ENCODE measurements at regions not wholly inside any gene's neighbourhood (a gene's known extent, or its start where the extent isn't known, plus 50 kb on each side); places are given as distances from the start of the nearest gene placed in this dataset.
"Not testable (repeated sequence)": the region's sequence is repeated elsewhere in the genome, so short reads cannot be mapped to it uniquely, and the experiment has no call there.

DNA sequence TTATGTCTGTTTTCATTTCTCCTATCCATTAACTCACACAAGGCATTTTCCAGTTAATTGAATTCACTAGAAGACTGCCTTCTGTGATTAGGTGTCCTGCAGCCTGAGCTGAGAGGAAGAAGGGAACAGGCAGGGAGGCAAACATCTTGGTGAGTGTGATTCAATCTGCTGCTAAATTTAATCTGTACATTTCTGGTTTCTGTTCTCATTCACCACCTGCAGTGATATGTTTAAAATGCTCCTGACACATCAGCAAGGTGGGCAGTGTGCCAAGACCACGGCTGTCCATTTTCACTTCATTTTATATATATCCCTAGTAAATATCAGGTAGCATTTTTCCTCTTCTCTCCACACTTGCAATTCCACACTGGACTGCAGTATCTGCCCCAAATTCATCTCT lies 416.5 kb downstream of the TMEM135 start:
- no peak overlapping the region for H3K9ac ChIP-seq (ENCODE audit: low read depth in 1 of 2, low read length in 2 of 2)
- H3K9me3 ChIP-seq (ENCODE audit: control insufficient read depth in 4 of 4, low read length in 3 of 4): no peaks in the 10 kb centered on the region
- no peaks in the 10 kb centered on the region for H3K27me3 ChIP-seq (ENCODE audit: control insufficient read depth in 4 of 4, insufficient read depth in 4 of 4, low read length in 3 of 4)
- WGBS: 31% methylated on average over 1 of the region's 1 CpG
- H3K4me3 ChIP-seq (ENCODE audit: low read depth in 1 of 3, low read length in 3 of 3): no peak overlapping the region
- H3K27ac ChIP-seq (ENCODE audit: low read depth in 1 of 2, low read length in 2 of 2): no peak overlapping the region
- no peak for DNase-seq (ENCODE audit: low spot score)
- TF ChIP-seq NR2F2 (IDR thresholded peaks at IDR 0.05) (no peak), RAD21 (IDR thresholded peaks at IDR 0.05) (no peak), YY1 (IDR thresholded peaks at IDR 0.05) (no peak), HNF4A (conservative IDR thresholded peaks at IDR 0.05) (no peak)
- TF ChIP-seq, protein P1, sequence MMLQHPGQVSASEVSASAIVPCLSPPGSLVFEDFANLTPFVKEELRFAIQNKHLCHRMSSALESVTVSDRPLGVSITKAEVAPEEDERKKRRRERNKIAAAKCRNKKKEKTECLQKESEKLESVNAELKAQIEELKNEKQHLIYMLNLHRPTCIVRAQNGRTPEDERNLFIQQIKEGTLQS (IDR thresholded peaks at IDR 0.05): no peak
- TF ChIP-seq, protein P2, sequence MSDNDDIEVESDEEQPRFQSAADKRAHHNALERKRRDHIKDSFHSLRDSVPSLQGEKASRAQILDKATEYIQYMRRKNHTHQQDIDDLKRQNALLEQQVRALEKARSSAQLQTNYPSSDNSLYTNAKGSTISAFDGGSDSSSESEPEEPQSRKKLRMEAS (IDR thresholded peaks at IDR 0.05): no peak
- no peaks in the 10 kb centered on the region for H3K4me1 ChIP-seq (ENCODE audit: control insufficient read depth in 4 of 4, insufficient read depth in 4 of 4, low read length in 3 of 4)
- peaks cover 0 to 2% (median 0%) of the 10 kb centered on the region in 4 donors for H3K36me3 ChIP-seq (ENCODE audit: control insufficient read depth in 4 of 4, insufficient read depth in 3 of 4, low read depth in 1 of 4, low read length in 3 of 4)

DNA sequence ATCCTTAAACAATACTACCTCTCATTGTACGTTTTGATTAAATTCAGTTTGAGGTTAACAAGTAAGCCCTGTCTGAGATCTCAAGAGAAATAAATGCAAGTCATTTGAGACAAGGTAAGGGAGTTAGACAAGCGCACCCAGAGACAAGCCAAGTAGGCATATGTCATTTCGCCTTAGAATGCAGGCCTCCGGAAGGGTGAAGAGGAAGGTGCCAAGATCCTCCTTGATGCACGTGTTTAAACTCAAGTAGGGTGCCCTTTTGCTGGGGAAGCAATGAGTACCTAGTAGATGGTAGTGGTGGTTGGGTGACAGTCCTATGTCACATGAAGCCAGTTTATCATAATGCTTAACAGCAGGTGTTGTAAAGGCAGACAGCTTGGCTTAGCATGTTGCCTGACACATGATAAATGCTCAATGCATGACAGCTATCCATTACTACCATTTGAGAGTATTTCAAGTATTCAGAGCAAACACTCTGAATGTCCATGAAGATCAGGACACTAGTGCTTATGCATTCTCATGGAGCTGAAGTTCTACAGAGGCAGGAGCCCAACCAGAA lies 415.9 kb downstream of the TMEM135 start:
- 87% methylated on average over 5 of the region's 5 CpGs for WGBS
- H3K9me3 ChIP-seq (ENCODE audit: control insufficient read depth in 4 of 4, low read length in 3 of 4): no peaks in the 10 kb centered on the region
- H3K27me3 ChIP-seq (ENCODE audit: control insufficient read depth in 4 of 4, insufficient read depth in 4 of 4, low read length in 3 of 4): no peaks in the 10 kb centered on the region
- no peaks in the 10 kb centered on the region for H3K4me1 ChIP-seq (ENCODE audit: control insufficient read depth in 4 of 4, insufficient read depth in 4 of 4, low read length in 3 of 4)
- H3K36me3 ChIP-seq (ENCODE audit: control insufficient read depth in 4 of 4, insufficient read depth in 3 of 4, low read depth in 1 of 4, low read length in 3 of 4): peaks cover 0 to 2% (median 0%) of the 10 kb centered on the region in 4 donors
- H3K27ac ChIP-seq (ENCODE audit: low read depth in 1 of 2, low read length in 2 of 2): no peak overlapping the region
- no peak overlapping the region for H3K9ac ChIP-seq (ENCODE audit: low read depth in 1 of 2, low read length in 2 of 2)
- H3K4me3 ChIP-seq (ENCODE audit: low read depth in 1 of 3, low read length in 3 of 3): no peak overlapping the region
- TF ChIP-seq JUND (IDR thresholded peaks at IDR 0.05) (no peak), GABPA (IDR thresholded peaks at IDR 0.05 in 1 of 2, conservative IDR thresholded peaks at IDR 0.05 in 1 of 2) (no peak), TAF1 (conservative IDR thresholded peaks at IDR 0.05) (no peak), FOXA1 (IDR thresholded peaks at IDR 0.05) (no peak), NR2F2 (IDR thresholded peaks at IDR 0.05) (no peak), HNF4A (conservative IDR thresholded peaks at IDR 0.05) (no peak), RAD21 (IDR thresholded peaks at IDR 0.05) (no peak), HNF4G (IDR thresholded peaks at IDR 0.05) (no peak), YY1 (IDR thresholded peaks at IDR 0.05) (no peak), RXRA (IDR thresholded peaks at IDR 0.05) (no peak)
- TF ChIP-seq, protein P3, sequence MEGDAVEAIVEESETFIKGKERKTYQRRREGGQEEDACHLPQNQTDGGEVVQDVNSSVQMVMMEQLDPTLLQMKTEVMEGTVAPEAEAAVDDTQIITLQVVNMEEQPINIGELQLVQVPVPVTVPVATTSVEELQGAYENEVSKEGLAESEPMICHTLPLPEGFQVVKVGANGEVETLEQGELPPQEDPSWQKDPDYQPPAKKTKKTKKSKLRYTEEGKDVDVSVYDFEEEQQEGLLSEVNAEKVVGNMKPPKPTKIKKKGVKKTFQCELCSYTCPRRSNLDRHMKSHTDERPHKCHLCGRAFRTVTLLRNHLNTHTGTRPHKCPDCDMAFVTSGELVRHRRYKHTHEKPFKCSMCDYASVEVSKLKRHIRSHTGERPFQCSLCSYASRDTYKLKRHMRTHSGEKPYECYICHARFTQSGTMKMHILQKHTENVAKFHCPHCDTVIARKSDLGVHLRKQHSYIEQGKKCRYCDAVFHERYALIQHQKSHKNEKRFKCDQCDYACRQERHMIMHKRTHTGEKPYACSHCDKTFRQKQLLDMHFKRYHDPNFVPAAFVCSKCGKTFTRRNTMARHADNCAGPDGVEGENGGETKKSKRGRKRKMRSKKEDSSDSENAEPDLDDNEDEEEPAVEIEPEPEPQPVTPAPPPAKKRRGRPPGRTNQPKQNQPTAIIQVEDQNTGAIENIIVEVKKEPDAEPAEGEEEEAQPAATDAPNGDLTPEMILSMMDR (IDR thresholded peaks at IDR 0.05; ENCODE audit: low read depth, low read length, missing input control): no peak
- TF ChIP-seq, protein P4, sequence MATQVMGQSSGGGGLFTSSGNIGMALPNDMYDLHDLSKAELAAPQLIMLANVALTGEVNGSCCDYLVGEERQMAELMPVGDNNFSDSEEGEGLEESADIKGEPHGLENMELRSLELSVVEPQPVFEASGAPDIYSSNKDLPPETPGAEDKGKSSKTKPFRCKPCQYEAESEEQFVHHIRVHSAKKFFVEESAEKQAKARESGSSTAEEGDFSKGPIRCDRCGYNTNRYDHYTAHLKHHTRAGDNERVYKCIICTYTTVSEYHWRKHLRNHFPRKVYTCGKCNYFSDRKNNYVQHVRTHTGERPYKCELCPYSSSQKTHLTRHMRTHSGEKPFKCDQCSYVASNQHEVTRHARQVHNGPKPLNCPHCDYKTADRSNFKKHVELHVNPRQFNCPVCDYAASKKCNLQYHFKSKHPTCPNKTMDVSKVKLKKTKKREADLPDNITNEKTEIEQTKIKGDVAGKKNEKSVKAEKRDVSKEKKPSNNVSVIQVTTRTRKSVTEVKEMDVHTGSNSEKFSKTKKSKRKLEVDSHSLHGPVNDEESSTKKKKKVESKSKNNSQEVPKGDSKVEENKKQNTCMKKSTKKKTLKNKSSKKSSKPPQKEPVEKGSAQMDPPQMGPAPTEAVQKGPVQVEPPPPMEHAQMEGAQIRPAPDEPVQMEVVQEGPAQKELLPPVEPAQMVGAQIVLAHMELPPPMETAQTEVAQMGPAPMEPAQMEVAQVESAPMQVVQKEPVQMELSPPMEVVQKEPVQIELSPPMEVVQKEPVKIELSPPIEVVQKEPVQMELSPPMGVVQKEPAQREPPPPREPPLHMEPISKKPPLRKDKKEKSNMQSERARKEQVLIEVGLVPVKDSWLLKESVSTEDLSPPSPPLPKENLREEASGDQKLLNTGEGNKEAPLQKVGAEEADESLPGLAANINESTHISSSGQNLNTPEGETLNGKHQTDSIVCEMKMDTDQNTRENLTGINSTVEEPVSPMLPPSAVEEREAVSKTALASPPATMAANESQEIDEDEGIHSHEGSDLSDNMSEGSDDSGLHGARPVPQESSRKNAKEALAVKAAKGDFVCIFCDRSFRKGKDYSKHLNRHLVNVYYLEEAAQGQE (IDR thresholded peaks at IDR 0.05): no peak
- TF ChIP-seq, protein P2 (IDR thresholded peaks at IDR 0.05): no peak
- TF ChIP-seq, protein P5, sequence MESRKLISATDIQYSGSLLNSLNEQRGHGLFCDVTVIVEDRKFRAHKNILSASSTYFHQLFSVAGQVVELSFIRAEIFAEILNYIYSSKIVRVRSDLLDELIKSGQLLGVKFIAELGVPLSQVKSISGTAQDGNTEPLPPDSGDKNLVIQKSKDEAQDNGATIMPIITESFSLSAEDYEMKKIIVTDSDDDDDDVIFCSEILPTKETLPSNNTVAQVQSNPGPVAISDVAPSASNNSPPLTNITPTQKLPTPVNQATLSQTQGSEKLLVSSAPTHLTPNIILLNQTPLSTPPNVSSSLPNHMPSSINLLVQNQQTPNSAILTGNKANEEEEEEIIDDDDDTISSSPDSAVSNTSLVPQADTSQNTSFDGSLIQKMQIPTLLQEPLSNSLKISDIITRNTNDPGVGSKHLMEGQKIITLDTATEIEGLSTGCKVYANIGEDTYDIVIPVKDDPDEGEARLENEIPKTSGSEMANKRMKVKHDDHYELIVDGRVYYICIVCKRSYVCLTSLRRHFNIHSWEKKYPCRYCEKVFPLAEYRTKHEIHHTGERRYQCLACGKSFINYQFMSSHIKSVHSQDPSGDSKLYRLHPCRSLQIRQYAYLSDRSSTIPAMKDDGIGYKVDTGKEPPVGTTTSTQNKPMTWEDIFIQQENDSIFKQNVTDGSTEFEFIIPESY (IDR thresholded peaks at IDR 0.05): no peak
- DNase-seq (ENCODE audit: low spot score): no peak

DNA sequence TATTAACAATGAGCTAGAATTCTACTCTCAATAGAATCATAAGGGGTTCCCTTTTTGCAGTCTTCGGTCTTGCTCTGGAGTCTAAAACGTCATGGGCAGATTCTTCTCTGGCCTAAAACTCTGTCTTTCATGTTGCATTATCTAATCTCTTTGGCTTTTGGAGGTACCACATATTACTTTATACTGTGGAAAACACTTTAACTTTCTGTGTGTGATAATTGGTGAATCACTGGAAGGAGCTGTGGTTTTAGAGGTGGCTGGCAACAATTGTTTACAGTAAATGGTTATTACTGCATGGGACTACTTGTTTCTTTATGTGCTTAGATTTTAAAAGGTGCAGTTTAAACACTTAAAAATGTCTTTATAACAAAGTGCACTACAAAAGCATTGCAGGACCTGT lies 414.3 kb downstream of the TMEM135 start:
- not testable (repeated sequence) for DNase-seq (ENCODE audit: low spot score); H3K36me3 ChIP-seq (ENCODE audit: control insufficient read depth in 4 of 4, insufficient read depth in 3 of 4, low read depth in 1 of 4, low read length in 3 of 4); H3K4me1 ChIP-seq (ENCODE audit: control insufficient read depth in 4 of 4, insufficient read depth in 4 of 4, low read length in 3 of 4); H3K9me3 ChIP-seq (ENCODE audit: control insufficient read depth in 4 of 4, low read length in 3 of 4); H3K27ac ChIP-seq (ENCODE audit: low read depth in 1 of 2, low read length in 2 of 2); H3K9ac ChIP-seq (ENCODE audit: low read depth in 1 of 2, low read length in 2 of 2); H3K4me3 ChIP-seq (ENCODE audit: low read depth in 1 of 3, low read length in 3 of 3); H3K27me3 ChIP-seq (ENCODE audit: control insufficient read depth in 4 of 4, insufficient read depth in 4 of 4, low read length in 3 of 4)
- WGBS: 88% methylated on average over 2 of the region's 2 CpGs

Data from liver (tissue), 8 donors.